ENCODE measurements at regions not wholly inside any gene's neighbourhood (a gene's known extent, or its start where the extent isn't known, plus 50 kb on each side); places are given as distances from the start of the nearest gene placed in this dataset.
"Not testable (repeated sequence)": the region's sequence is repeated elsewhere in the genome, so short reads cannot be mapped to it uniquely, and the experiment has no call there.

DNA sequence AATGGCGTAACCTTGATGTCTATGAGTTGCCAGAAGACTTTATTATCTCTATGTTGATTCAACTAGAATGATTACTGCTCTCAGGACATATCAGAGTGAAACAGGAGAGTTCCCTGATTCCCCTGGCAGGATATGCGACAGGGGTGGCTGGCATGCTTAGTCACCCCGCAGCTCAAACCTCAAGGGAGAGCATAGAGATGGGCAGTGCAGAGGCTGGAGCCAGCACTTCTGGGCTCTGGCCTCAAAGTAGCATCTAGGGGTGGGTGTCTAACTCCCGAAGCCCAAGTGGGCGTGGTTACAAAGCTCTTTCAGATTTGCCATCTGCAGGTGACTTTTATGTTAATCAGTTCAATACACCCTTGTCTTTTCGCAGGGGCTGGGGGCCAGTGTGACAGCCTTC is 391.6 kb downstream of the ADCYAP1 start:
- no peak for TF ChIP-seq CTCF (IDR thresholded peaks at IDR 0.05; ENCODE audit: low read depth, low read length)

DNA sequence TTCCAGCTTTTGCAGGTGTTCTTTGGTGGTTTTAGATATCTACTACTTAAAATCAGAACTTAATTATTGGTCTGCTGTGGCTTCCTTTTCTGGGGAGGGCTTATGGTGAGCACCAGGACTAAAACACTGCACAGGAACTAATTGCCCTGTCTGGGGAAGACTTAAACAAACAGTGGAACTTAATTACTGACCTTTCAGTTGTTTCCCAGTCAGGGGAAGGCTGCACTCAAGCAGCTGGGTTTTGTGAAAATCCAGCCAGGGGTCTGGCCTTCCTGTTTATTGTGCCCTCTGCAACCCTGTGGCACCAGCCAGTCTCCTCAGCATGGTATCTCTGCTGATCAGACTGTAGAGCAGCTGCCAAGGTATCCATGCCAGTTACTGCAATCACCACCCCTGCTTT is 398.2 kb downstream of the ADCYAP1 start:
- no peak for TF ChIP-seq CTCF (IDR thresholded peaks at IDR 0.05; ENCODE audit: low read depth, low read length)
- H3K4me3 ChIP-seq (ENCODE audit: low read depth, low read length) = no peak overlapping the region

More for the DNA sequence above, 391.6 kb downstream of the ADCYAP1 start:
- no peak overlapping the region for H3K4me3 ChIP-seq (ENCODE audit: low read depth, low read length)

DNA sequence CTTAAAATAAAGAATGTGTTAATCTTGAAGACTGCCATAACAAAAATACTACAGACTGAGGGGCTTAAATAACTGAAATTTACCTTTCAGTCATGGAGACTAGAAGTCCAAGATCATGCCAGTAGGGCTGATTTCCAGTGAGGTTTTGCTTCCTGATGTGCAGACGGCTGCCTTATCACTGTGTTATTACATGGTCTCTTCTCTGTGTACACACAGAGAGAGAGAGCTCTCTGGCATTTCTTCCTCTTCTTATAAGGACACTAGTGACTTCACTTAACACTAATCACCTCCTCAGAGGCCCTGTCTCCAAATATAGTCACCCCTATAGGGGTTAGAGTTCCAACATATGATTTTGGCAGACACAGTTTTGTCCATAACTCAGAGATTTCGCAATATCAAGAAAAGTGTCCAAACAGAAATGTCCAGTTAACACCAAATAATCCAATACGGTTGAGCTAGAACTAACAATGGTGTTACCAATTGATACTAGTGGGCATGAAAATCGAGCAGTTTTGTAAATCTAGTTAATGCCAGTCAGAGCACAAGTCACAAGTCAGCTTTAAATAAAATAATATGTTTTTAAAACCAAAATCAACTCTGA is 399.8 kb downstream of the ADCYAP1 start:
- no peak for TF ChIP-seq CTCF (IDR thresholded peaks at IDR 0.05; ENCODE audit: low read depth, low read length)

GRCh38 chr18:1306641-1307040 is 402.0 kb downstream of the ADCYAP1 start:
- TF ChIP-seq CTCF (IDR thresholded peaks at IDR 0.05; ENCODE audit: low read depth, low read length) = no peak
- H3K4me3 ChIP-seq (ENCODE audit: low read depth, low read length) = no peak overlapping the region

More for the DNA sequence above, 399.8 kb downstream of the ADCYAP1 start:
- H3K4me3 ChIP-seq (ENCODE audit: low read depth, low read length) = no peak overlapping the region

- no peak for TF ChIP-seq CTCF (IDR thresholded peaks at IDR 0.05; ENCODE audit: low read depth, low read length)
- H3K4me3 ChIP-seq (ENCODE audit: low read depth, low read length) = no peak overlapping the region
These were observed 404.0 kb downstream of the ADCYAP1 start for GRCh38 chr18:1308686-1309085.

DNA sequence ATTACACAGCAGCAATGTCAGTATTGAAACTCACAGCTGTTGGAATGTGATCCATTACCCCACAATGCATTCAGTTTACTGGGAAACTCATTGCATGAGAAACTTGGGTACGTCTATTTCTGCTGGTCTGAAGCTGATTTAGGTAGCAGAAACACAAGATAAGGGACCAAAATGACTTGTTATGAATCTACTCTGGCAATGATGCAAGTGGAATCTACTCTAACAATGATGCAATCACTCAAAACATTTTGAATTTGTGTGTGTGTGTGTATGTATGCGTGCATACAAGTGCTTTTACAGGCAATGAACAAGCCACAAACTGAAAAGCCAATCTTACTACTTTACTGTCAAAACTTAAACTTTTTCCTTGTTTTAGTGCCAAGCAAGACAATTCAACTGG is 406.7 kb downstream of the ADCYAP1 start:
- TF ChIP-seq CTCF (IDR thresholded peaks at IDR 0.05; ENCODE audit: low read depth, low read length) = no peak
- H3K4me3 ChIP-seq (ENCODE audit: low read depth, low read length) = no peak overlapping the region

DNA sequence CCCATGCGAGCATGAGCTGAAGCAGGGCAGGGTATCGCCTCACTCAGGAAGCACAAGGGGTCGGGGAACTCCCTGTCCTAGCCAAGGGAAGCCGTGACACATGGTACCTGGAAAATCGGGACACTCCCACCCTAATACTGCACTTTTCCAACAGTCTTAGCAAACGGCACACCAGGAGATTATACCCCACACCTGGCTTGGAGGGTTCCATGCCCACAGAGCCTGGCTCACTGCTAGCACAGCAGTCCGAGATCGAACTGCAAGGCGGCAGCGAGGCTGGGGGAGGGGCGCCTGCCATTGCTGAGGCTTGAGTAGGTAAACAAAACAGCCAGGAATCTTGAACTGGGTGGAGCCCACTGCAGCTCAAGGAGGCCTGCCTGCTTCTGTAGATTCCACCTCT is 430.7 kb downstream of the ADCYAP1 start:
- H3K4me3 ChIP-seq (ENCODE audit: low read depth, low read length) = not testable (repeated sequence)

DNA sequence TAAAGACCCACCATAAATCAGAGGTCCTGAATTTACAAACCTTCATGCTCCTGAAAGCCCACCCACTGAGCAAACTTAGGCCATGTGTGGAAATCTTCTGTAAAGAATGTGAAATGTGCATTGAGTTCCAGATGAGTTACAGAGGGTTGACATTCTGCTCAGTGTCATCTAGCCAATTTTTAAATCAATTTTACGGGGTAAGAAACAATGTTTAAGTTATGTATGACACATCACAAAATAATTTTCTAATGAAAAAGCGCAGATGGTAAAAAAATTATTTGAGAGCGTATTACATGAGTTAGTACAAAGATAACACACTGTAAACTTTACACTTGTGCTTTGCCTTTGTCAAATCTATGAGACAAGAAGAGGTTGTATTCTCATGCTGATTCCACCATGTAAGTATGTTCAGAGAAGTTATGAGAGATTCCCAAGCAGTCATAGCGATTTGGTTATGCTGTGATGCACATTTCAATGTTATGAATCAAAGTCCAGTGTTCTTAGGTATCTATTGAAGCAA is 446.3 kb downstream of the ADCYAP1 start:
- TF ChIP-seq CTCF (IDR thresholded peaks at IDR 0.05; ENCODE audit: low read depth, low read length) = no peak
- no peak overlapping the region for H3K4me3 ChIP-seq (ENCODE audit: low read depth, low read length)

Data from WI38 (cell line).